Lower leg skin (tissue), 4 donors: ENCODE measurements at regions not wholly inside any gene's neighbourhood (a gene's known extent, or its start where the extent isn't known, plus 50 kb on each side); places are given as distances from the start of the nearest gene placed in this dataset.
A peak's percentile ranks its signal among the peaks of the same experiment; 100 is the strongest.

Experiments used
- DNase-seq, 2 donors: peaks; one replicate each; pipeline ENCODE4 v3.0.0-alpha.2; 2019; ENCODE audit warnings: low spot score in 2 of 2
- H3K4me3 ChIP-seq: fragments of 200-600 bp; sonication (generic); 2 replicates; pipeline ENCODE4 v1.5.1; 2017; ENCODE audit warnings: mild to moderate bottlenecking, low read depth; ENCODE audit not compliant: poor library complexity, severe bottlenecking
- CTCF ChIP-seq, 3 donors: fragments of 450-650 bp; IDR thresholded peaks; one replicate each; pipeline ENCODE4 v1.5.1; 2016; ENCODE audit warnings: antibody characterized with exemption in 3 of 3, mild to moderate bottlenecking in 3 of 3, moderate library complexity in 2 of 3
- POLR2A ChIP-seq, 2 donors: fragments of 450-650 bp; IDR thresholded peaks; one replicate each; pipeline ENCODE4 v1.6.1; 2016 to 2017; ENCODE audit warnings: antibody characterized with exemption in 2 of 2, mild to moderate bottlenecking in 1 of 2, moderate library complexity in 1 of 2
- WGBS, 2 donors: methylation state at CpG; one replicate each; pipeline ENCODE4 v1.1.5; 2018; 5-methylcytosine and 5-hydroxymethylcytosine counted together
- intact Hi-C: fragments of 100-400 bp; cut with DNase I; formaldehyde crosslinking; loops from one replicate; pipeline ENCODE4 v1.15.0; 2023; ENCODE audit warnings: low total_unique reads

- DNase-seq = peak; percentile 80 to 89
- WGBS, 2 donors = 57 to 58% methylated on average over 6 of the region's 6 CpGs
- H3K4me3 ChIP-seq = no peak overlapping the region
- no peak for TF ChIP-seq POLR2A (IDR thresholded peaks at IDR 0.05)
- TF ChIP-seq CTCF (IDR thresholded peaks at IDR 0.05) = no peak
- intact Hi-C loops = no loop called here
Observed at GRCh38 chr14:97687944-97688630, 890.9 kb downstream of the VRK1 start.

GRCh38 chr14:97688631-97689336, 891.6 kb downstream of the VRK1 start:
- no peak overlapping the region for H3K4me3 ChIP-seq
- no peak for TF ChIP-seq CTCF (IDR thresholded peaks at IDR 0.05)
- no peak for TF ChIP-seq POLR2A (IDR thresholded peaks at IDR 0.05)
- DNase-seq = no peak
- 74% methylated on average over 11 of the region's 11 CpGs for WGBS, 2 donors
- intact Hi-C loops = no loop called here

GRCh38 chr14:97692084-97692483, 894.9 kb downstream of the VRK1 start:
- no peak for TF ChIP-seq CTCF (IDR thresholded peaks at IDR 0.05)
- TF ChIP-seq POLR2A (IDR thresholded peaks at IDR 0.05) = no peak
- no peak overlapping the region for H3K4me3 ChIP-seq
- 59 to 67% methylated on average over 6 of the region's 6 CpGs for WGBS, 2 donors
- intact Hi-C loops = no loop called here
- DNase-seq = no peak

- no peak for TF ChIP-seq CTCF (IDR thresholded peaks at IDR 0.05)
- no peak for DNase-seq
- 62 to 74% methylated on average over 5 of the region's 5 CpGs for WGBS, 2 donors
- intact Hi-C loops = no loop called here
- H3K4me3 ChIP-seq = no peak overlapping the region
Observed at GRCh38 chr14:97695456-97695981, 898.3 kb downstream of the VRK1 start.

- TF ChIP-seq CTCF (IDR thresholded peaks at IDR 0.05) (no peak), POLR2A (IDR thresholded peaks at IDR 0.05) (no peak)
- no peak for DNase-seq
- intact Hi-C loops = no loop called here
- no peak overlapping the region for H3K4me3 ChIP-seq
- 57 to 69% methylated on average over 2 of the region's 2 CpGs for WGBS, 2 donors
Observed at GRCh38 chr14:97697772-97698171, 900.6 kb downstream of the VRK1 start.
